MM.1S (cell line): ENCODE measurements at regions not wholly inside any gene's neighbourhood (a gene's known extent, or its start where the extent isn't known, plus 50 kb on each side); places are given as distances from the start of the nearest gene placed in this dataset.

Experiments
- CTCF ChIP-seq: fragments of 300-600 bp; sonication (generic); IDR thresholded peaks from 2 replicates; pipeline ENCODE4 v1.5.1; 2016; ENCODE audit warnings: antibody characterized with exemption, low read length, mixed read lengths
- EZH2 ChIP-seq: fragments of 300-600 bp; sonication (generic); optimal IDR thresholded peaks from 2 replicates; pipeline ENCODE3; 2017; ENCODE audit warnings: low read depth, mild to moderate bottlenecking, antibody characterized with exemption, low read length, mixed read lengths
- EZH2phosphoT487 ChIP-seq: fragments of 300-600 bp; sonication (generic); IDR thresholded peaks from 2 replicates; pipeline ENCODE4 v1.6.1; 2018; ENCODE audit warnings: antibody characterized with exemption, low read length

- no peak for TF ChIP-seq CTCF
- no peak for TF ChIP-seq EZH2
- no peak for TF ChIP-seq EZH2phosphoT487
Observed at GRCh38 chr6:17012421-17013225, 89.2 kb upstream of the STMND1 start.
